ENCODE measurements at regions not wholly inside any gene's neighbourhood (a gene's known extent, or its start where the extent isn't known, plus 50 kb on each side); places are given as distances from the start of the nearest gene placed in this dataset.

DNA sequence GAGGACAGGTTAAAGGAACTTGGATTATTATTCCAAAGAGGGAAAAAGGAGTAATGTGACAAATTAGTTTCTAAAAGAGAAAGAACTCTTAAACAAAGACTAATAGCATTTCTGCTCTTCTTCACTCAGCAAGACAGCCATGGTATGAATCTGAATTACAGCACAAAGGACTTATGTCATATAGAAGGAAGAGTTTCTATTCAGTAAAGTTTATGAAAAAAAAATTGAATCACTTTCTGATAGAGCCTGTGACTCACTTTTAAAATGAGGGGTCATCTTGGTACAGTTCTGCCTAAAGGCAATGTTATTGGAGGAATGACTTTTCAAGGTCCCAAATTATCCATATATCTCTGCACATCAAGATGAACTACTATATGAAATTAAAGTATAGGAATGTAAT lies 101.7 kb downstream of the DUSP6 start:
- Histone ChIP-seq H4K20me1 (ENCODE audit: insufficient read depth) (no peaks in the 10 kb centered on the region), H3K4me2 (no peak overlapping the region), H3K79me2 (ENCODE audit: insufficient read depth) (no peaks in the 10 kb centered on the region), H3F3A (replicated peaks; ENCODE audit: insufficient read depth) (no peaks in the 10 kb centered on the region), H3K27me3 (ENCODE audit: insufficient read depth) (no peaks in the 10 kb centered on the region), H3K36me3 (replicated peaks in 1 of 2; ENCODE audit: control insufficient read depth in 1 of 2, insufficient read depth in 2 of 2, low read length in 1 of 2) (no peaks in the 10 kb centered on the region), H2AFZ (ENCODE audit: low read depth) (no peak overlapping the region), H3K27ac (ENCODE audit: low read depth in 2 of 2, low read length in 1 of 2) (no peak overlapping the region), H3K9me2 (no peaks in the 10 kb centered on the region), H3K4me3 (ENCODE audit: low read depth in 2 of 2, low read length in 1 of 2) (no peak overlapping the region; a peak in 1 of 4 replicates), H3K9me3 (no peaks in the 10 kb centered on the region), H3K4me1 (ENCODE audit: control insufficient read depth in 1 of 2, insufficient read depth in 2 of 2, low read depth in 1 of 2, low read length in 1 of 2) (peaks cover 0 to 24% of the 10 kb centered on the region in 2 experiments; a peak in 2 of 4 replicates), H3K9ac (no peak overlapping the region)
- no peak for DNase-seq
- TF ChIP-seq, protein P1, sequence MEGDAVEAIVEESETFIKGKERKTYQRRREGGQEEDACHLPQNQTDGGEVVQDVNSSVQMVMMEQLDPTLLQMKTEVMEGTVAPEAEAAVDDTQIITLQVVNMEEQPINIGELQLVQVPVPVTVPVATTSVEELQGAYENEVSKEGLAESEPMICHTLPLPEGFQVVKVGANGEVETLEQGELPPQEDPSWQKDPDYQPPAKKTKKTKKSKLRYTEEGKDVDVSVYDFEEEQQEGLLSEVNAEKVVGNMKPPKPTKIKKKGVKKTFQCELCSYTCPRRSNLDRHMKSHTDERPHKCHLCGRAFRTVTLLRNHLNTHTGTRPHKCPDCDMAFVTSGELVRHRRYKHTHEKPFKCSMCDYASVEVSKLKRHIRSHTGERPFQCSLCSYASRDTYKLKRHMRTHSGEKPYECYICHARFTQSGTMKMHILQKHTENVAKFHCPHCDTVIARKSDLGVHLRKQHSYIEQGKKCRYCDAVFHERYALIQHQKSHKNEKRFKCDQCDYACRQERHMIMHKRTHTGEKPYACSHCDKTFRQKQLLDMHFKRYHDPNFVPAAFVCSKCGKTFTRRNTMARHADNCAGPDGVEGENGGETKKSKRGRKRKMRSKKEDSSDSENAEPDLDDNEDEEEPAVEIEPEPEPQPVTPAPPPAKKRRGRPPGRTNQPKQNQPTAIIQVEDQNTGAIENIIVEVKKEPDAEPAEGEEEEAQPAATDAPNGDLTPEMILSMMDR (IDR thresholded peaks at IDR 0.05) = no peak
- TF ChIP-seq TAF1 (IDR thresholded peaks at IDR 0.05; ENCODE audit: borderline replicate concordance, low read depth, low read length) = no peak
- TF ChIP-seq FOXM1 (IDR thresholded peaks at IDR 0.05; ENCODE audit: low read depth) = no peak
- no peak for TF ChIP-seq EP300 (IDR thresholded peaks at IDR 0.05; ENCODE audit: borderline replicate concordance in 1 of 2, low read depth in 1 of 2, low read length in 1 of 2)
- no peak for TF ChIP-seq REST (IDR thresholded peaks at IDR 0.05; ENCODE audit: low read depth, low read length)
- TF ChIP-seq YY1 (IDR thresholded peaks at IDR 0.05; ENCODE audit: low read depth) = no peak
- no peak for TF ChIP-seq MAX (IDR thresholded peaks at IDR 0.05; ENCODE audit: low read depth)
- TF ChIP-seq EZH2phosphoT487 (IDR thresholded peaks at IDR 0.05; ENCODE audit: borderline replicate concordance, low read depth) = no peak
- TF ChIP-seq MEF2A (IDR thresholded peaks at IDR 0.05; ENCODE audit: borderline replicate concordance, low read depth) = no peak
- TF ChIP-seq FOSL2 (IDR thresholded peaks at IDR 0.05; ENCODE audit: borderline replicate concordance, low read depth) = no peak
- TF ChIP-seq RXRA (IDR thresholded peaks at IDR 0.05; ENCODE audit: borderline replicate concordance, low read depth) = no peak
- no peak for TF ChIP-seq ZBTB33 (IDR thresholded peaks at IDR 0.05; ENCODE audit: borderline replicate concordance, low read depth)
- no peak for TF ChIP-seq RAD21 (IDR thresholded peaks at IDR 0.05; ENCODE audit: low read length)
- ChIA-PET POLR2A (no interaction called here), CTCF (no interaction called here)
